HG02840 (cell line): ENCODE measurements at regions not wholly inside any gene's neighbourhood (a gene's known extent, or its start where the extent isn't known, plus 50 kb on each side); places are given as distances from the start of the nearest gene placed in this dataset.

Experiments used
- ATAC-seq: cut with Tn5 transposase; IDR thresholded peaks from one replicate; pipeline ENCODE4 v1.9.1; 2021; ENCODE audit warnings: mild to moderate bottlenecking, moderate library complexity, moderate number of reproducible peaks; ENCODE audit not compliant: unreplicated experiment, low FRiP score

GRCh38 chr15:46460431-46461094 lies 825.7 kb downstream of the SQOR start:
- ATAC-seq, result no peak

DNA sequence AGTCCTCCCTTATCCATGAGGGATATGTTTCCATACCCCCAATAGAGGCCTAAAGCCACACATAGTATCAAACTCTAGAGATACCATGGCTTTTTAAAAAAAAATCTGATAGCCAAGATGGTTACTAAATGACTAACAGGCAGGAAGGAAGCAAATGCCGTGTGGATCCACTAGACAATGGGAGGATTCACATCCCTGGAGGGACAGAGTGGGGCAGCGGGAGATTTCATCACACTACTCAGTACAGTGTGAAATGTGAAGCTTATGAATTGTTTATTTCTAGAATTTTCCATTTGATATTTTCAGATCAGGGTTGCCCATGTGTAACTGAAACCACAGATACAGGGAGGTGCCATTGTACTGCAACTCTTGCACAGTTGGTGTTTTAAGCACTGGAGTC lies 826.6 kb downstream of the SQOR start:
- ATAC-seq, result no peak

DNA sequence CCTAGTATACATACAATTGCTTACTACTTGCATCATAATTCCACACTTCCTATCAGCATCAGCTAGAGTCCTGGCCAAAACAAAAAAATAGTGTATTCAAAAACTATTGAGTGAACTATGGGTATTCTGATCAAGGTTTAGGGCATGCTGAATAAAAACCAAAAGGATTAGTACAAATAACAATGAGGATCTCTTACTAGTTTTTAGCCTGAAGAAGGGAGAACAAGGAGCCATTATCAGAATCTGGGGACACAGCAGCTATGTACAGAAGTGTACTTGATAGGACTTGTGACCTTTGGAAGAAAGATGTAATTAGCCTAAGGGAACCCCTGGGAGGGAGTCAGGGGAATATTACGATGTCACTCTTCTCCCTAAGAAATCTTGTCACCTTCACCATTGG lies 832.2 kb downstream of the SQOR start:
- no peak for ATAC-seq

- ATAC-seq, result no peak
These were observed 836.3 kb downstream of the SQOR start for GRCh38 chr15:46471096-46471495.

- no peak for ATAC-seq
These were observed 854.4 kb downstream of the SQOR start for GRCh38 chr15:46489276-46489675.

GRCh38 chr15:46496491-46497115 lies 861.8 kb downstream of the SQOR start:
- no peak for ATAC-seq

DNA sequence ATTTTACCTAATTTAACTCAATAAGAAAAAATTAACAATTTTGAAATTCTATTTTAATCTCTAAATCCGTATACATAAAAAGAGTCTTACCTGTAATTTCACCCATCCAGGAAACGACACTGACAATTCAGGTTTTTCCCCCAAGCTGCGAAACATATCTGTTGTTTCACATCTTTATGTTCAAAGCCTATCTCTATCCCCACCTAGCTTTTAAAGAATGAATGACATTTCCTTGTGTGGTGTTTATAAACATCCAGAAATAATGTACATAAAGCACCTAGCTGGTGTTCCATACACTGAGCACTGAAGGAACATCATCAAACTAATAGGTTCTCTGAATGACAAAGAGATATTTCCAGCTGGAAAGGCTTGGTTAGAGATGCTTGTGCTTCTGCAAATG lies 867.8 kb downstream of the SQOR start:
- no peak for ATAC-seq

- no peak for ATAC-seq
These were observed 883.6 kb downstream of the SQOR start for GRCh38 chr15:46518381-46518780.

DNA sequence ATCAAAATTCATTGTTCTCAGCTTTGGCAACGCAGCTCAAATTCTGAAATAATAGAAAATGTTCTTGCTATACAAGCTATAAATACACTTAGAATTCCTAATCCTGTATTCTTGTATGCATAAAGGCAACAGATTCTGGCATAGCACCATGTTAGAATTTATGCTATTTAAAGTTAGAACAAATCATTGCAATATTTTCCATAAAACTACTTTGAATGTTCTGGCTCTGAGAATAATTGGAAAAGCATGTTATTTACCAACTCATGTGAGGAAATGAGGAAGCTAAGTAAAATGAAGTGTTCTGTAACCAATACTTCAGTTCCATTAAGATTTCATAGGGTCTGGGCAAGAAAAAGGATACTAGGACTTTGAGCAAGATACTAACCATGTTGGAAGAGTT lies 888.9 kb downstream of the SQOR start:
- no peak for ATAC-seq

- ATAC-seq, result no peak
These were observed 891.3 kb downstream of the SQOR start for GRCh38 chr15:46525984-46526725.

DNA sequence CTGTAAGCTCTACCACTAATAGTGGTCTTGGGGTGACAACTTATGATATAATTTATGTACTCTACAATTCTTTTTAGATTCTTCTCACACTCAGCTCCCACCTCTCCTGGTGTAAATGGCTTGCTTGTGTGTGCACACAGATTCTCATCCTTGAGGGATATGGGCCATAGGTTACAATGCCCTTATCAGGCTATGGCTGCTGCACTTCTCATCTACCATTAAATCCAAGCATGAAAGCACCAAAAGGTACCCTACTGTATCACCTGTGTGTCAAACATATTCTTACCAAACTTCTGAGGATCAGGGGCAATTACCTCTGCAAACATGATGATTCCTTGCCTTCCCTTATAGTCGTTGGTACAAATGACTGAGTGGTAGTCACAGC lies 891.9 kb downstream of the SQOR start:
- ATAC-seq, result no peak

- no peak for ATAC-seq
These were observed 908.8 kb downstream of the SQOR start for GRCh38 chr15:46543626-46544025.

GRCh38 chr15:46548989-46549388 lies 914.2 kb downstream of the SQOR start:
- ATAC-seq, result no peak

- no peak for ATAC-seq
These were observed 917.5 kb downstream of the SQOR start for GRCh38 chr15:46552316-46552715.

GRCh38 chr15:46555547-46555946 lies 920.7 kb downstream of the SQOR start:
- ATAC-seq, result no peak

GRCh38 chr15:46556010-46556409 lies 921.2 kb downstream of the SQOR start:
- no peak for ATAC-seq

DNA sequence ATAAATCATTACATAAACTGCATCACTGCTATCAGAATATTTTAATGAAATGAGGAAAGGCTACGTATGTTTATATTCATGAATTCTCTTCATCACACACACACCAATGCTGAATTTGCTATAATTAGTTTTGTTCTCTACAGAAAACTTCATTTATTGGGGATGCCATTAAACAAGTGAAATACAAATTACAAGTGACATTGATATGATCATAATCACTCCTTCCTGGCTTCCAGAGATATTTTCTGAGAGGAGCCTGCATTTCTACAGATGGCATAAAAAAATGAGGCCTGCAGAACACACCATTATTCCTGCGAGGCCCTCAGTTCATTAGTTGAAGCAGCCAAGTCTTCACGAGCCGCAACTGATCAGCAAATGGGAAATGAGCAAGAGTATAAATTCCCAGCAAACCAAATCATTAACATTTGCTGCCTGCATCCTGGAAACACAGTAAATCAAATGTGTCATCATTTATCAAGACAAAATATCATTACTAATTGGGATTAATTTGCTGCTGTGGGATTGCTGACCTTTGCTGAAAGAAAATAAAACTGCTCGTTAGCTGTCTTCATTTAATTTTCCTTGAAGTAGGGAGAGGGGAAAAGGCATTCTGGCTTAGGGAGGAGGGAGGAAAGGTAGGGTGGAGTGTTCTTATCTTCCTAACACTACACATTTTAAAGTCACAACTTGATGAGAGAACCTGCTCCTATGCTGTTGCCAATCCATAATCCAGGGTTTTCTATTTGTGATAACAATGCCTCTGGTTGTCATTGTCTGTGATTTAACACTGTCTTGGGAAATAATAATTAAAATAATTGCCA lies 921.9 kb downstream of the SQOR start:
- no peak for ATAC-seq

GRCh38 chr15:46567968-46568367 lies 933.1 kb downstream of the SQOR start:
- no peak for ATAC-seq

DNA sequence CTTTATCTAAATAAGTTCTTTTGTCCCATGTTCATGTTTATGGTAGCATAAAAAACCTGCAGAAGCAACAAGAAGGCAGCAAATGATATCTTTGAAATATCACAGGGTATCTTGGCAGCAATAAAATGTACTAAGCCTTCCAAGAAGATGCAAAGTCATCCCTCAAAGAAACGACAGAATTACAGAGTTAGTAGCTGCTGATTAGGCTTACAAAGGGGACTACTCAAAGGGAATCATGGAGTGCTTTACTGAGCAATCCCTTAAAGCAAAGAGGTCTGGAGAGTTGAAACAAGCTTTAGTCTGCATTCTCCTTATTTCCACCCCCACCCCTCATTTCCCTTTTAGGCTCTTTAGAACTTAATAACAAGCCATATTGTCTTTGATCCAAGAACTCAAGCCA lies 935.0 kb downstream of the SQOR start:
- no peak for ATAC-seq

GRCh38 chr15:46576646-46577395 lies 942.0 kb downstream of the SQOR start:
- ATAC-seq, result no peak
